ENCODE measurements at regions not wholly inside any gene's neighbourhood (a gene's known extent, or its start where the extent isn't known, plus 50 kb on each side); places are given as distances from the start of the nearest gene placed in this dataset.

GRCh38 chr4:132710971-132711370 is 438.1 kb upstream of the PCDH10 start:
- no peak for TF ChIP-seq CTCF (conservative IDR thresholded peaks at IDR 0.05 in 1 of 2, IDR thresholded peaks at IDR 0.05 in 1 of 2; ENCODE audit: extremely low read depth in 1 of 2, insufficient read depth in 1 of 2, low read depth in 1 of 2, low read length in 2 of 2)
- TF ChIP-seq EZH2 (IDR thresholded peaks at IDR 0.05; ENCODE audit: borderline replicate concordance, low read length), result no peak
